G401 (cell line): ENCODE measurements at regions not wholly inside any gene's neighbourhood (a gene's known extent, or its start where the extent isn't known, plus 50 kb on each side); places are given as distances from the start of the nearest gene placed in this dataset.
"Not testable (repeated sequence)": the region's sequence is repeated elsewhere in the genome, so short reads cannot be mapped to it uniquely, and the experiment has no call there.

Experiments used
- DNase-seq: peaks from one replicate; pipeline ENCODE4 v3.0.0-alpha.2; 2015; ENCODE audit warnings: low spot score
- in situ Hi-C: cut with HindIII; loops from 2 replicates; pipeline ENCODE4 v1.10.0; 2016; ENCODE audit warnings: low sequenced_read_pairs, mixed read lengths

GRCh38 chr5:39633057-39633456, 208.3 kb upstream of the DAB2 start:
- DNase-seq: no peak
- in situ Hi-C loops: no loop called here

- no peak for DNase-seq
- in situ Hi-C loops: no loop called here
Measured at GRCh38 chr5:39631958-39632357, 207.2 kb upstream of the DAB2 start.

GRCh38 chr5:39629946-39630345, 205.2 kb upstream of the DAB2 start:
- in situ Hi-C loops: no loop called here
- no peak for DNase-seq

- DNase-seq: no peak
- in situ Hi-C loops: no loop called here
Measured at GRCh38 chr5:39628348-39628747, 203.6 kb upstream of the DAB2 start.

- in situ Hi-C loops: no loop called here
- no peak for DNase-seq
Measured at GRCh38 chr5:39624890-39625289, 200.1 kb upstream of the DAB2 start.

GRCh38 chr5:39624268-39624886, 199.6 kb upstream of the DAB2 start:
- no peak for DNase-seq
- in situ Hi-C loops: no loop called here

GRCh38 chr5:39623291-39623865, 198.6 kb upstream of the DAB2 start:
- DNase-seq: no peak
- in situ Hi-C loops: no loop called here

- in situ Hi-C loops: no loop called here
- no peak for DNase-seq
Measured at GRCh38 chr5:39622281-39622680, 197.5 kb upstream of the DAB2 start.

- in situ Hi-C loops: no loop called here
- no peak for DNase-seq
Measured at GRCh38 chr5:39619168-39619818, 194.5 kb upstream of the DAB2 start.

GRCh38 chr5:39618391-39618790, 193.6 kb upstream of the DAB2 start:
- in situ Hi-C loops: no loop called here
- no peak for DNase-seq

- in situ Hi-C loops: no loop called here
- no peak for DNase-seq
Measured at GRCh38 chr5:39616131-39616530, 191.4 kb upstream of the DAB2 start.

- DNase-seq, in situ Hi-C loops: not testable (repeated sequence)
Measured at GRCh38 chr5:39611076-39611475, 186.3 kb upstream of the DAB2 start.

GRCh38 chr5:39608024-39608423, 183.2 kb upstream of the DAB2 start:
- in situ Hi-C loops: no loop called here

GRCh38 chr5:39606591-39606990, 181.8 kb upstream of the DAB2 start:
- in situ Hi-C loops: no loop called here
- no peak for DNase-seq

More at GRCh38 chr5:39608024-39608423, 183.2 kb upstream of the DAB2 start:
- DNase-seq: no peak

GRCh38 chr5:39605588-39606575, 181.1 kb upstream of the DAB2 start:
- DNase-seq: no peak
- in situ Hi-C loops: no loop called here

GRCh38 chr5:39605145-39605544, 180.4 kb upstream of the DAB2 start:
- in situ Hi-C loops: no loop called here
- no peak for DNase-seq

GRCh38 chr5:39604491-39604890, 179.7 kb upstream of the DAB2 start:
- in situ Hi-C loops: no loop called here
- no peak for DNase-seq

GRCh38 chr5:39599721-39600431, 175.1 kb upstream of the DAB2 start:
- no peak for DNase-seq
- in situ Hi-C loops: no loop called here

GRCh38 chr5:39598661-39599248, 174.0 kb upstream of the DAB2 start:
- in situ Hi-C loops: no loop called here
- DNase-seq: no peak
